ENCODE measurements at regions not wholly inside any gene's neighbourhood (a gene's known extent, or its start where the extent isn't known, plus 50 kb on each side); places are given as distances from the start of the nearest gene placed in this dataset.

- TF ChIP-seq SMAD1 (IDR thresholded peaks at IDR 0.05; ENCODE audit: low read depth, low read length, partially characterized antibody) (no peak), EGR1 (conservative IDR thresholded peaks at IDR 0.05) (no peak), POLR2A (conservative IDR thresholded peaks at IDR 0.05) (no peak), ZNF407 (IDR thresholded peaks at IDR 0.05; ENCODE audit: low read depth) (no peak), SMARCB1 (IDR thresholded peaks at IDR 0.05; ENCODE audit: insufficient read length, low read depth) (no peak), PHB2 (IDR thresholded peaks at IDR 0.05; ENCODE audit: low read depth) (no peak), PRDM10 (IDR thresholded peaks at IDR 0.05; ENCODE audit: partially characterized antibody) (no peak), EZH2 (IDR thresholded peaks at IDR 0.05; ENCODE audit: borderline replicate concordance, low read depth, low read length) (no peak), TEAD4 (IDR thresholded peaks at IDR 0.05; ENCODE audit: low read length) (no peak), TEAD4 (CRISPR knock-in tag; IDR thresholded peaks at IDR 0.05; ENCODE audit: borderline replicate concordance) (no peak)
These were observed 380.5 kb downstream of the TMEM161B start for GRCh38 chr5:87888139-87888538.

Data from K562 (cell line).